SH-SY5Y (cell line): ENCODE measurements at regions not wholly inside any gene's neighbourhood (a gene's known extent, or its start where the extent isn't known, plus 50 kb on each side); places are given as distances from the start of the nearest gene placed in this dataset.

Source experiments
- GATA2 ChIP-seq: IDR thresholded peaks from 2 replicates; pipeline ENCODE4 v1.6.1; 2011; ENCODE audit warnings: mild to moderate bottlenecking, low read depth, low read length
- GATA3 ChIP-seq: IDR thresholded peaks from 2 replicates; pipeline ENCODE4 v1.6.1; 2011; ENCODE audit warnings: low read depth, mild to moderate bottlenecking, low read length, moderate library complexity

GRCh38 chr11:70555078-70555477, 156.7 kb downstream of the CTTN start:
- TF ChIP-seq GATA2 (no peak), GATA3 (no peak)
